Liver (tissue), 8 donors: ENCODE measurements at regions not wholly inside any gene's neighbourhood (a gene's known extent, or its start where the extent isn't known, plus 50 kb on each side); places are given as distances from the start of the nearest gene placed in this dataset.

Experiments used
- DNase-seq: peaks from one replicate; pipeline ENCODE4 v3.0.0-alpha.2; 2017; ENCODE audit warnings: low spot score
- H3K27ac ChIP-seq, 2 donors: one replicate each; pipeline ENCODE4 v1.7.0; 2013; ENCODE audit warnings: inconsistent platforms in 2 of 2, low read length in 2 of 2, control low read depth in 1 of 2, low read depth in 1 of 2, mild to moderate bottlenecking in 1 of 2
- H3K27me3 ChIP-seq, 4 donors: one replicate each; pipeline versions ENCODE4 v1.6.1 to v1.7.0; 2013; ENCODE audit warnings: low read length in 3 of 4, inconsistent platforms in 1 of 4, mild to moderate bottlenecking in 1 of 4, moderate library complexity in 1 of 4; ENCODE audit not compliant: control insufficient read depth in 4 of 4, insufficient read depth in 4 of 4
- H3K36me3 ChIP-seq, 4 donors: one replicate each; pipeline versions ENCODE4 v1.6.1 to v1.7.0; 2013; ENCODE audit warnings: low read length in 3 of 4, mild to moderate bottlenecking in 3 of 4, low read depth in 1 of 4, moderate library complexity in 1 of 4; ENCODE audit not compliant: control insufficient read depth in 4 of 4, insufficient read depth in 3 of 4
- H3K4me1 ChIP-seq, 4 donors: one replicate each; pipeline versions ENCODE4 v1.6.1 to v1.7.0; 2013; ENCODE audit warnings: low read length in 3 of 4, mild to moderate bottlenecking in 3 of 4, moderate library complexity in 1 of 4; ENCODE audit not compliant: control insufficient read depth in 4 of 4, insufficient read depth in 4 of 4
- H3K4me3 ChIP-seq, 3 donors: one replicate each; pipeline versions ENCODE4 v1.6.1 to v1.7.0; 2013; ENCODE audit warnings: low read length in 3 of 3, control low read depth in 1 of 3, low read depth in 1 of 3, mild to moderate bottlenecking in 1 of 3
- H3K9ac ChIP-seq, 2 donors: one replicate each; pipeline ENCODE4 v1.7.0; 2013; ENCODE audit warnings: low read length in 2 of 2, mild to moderate bottlenecking in 2 of 2, moderate library complexity in 2 of 2, control low read depth in 1 of 2, low read depth in 1 of 2
- H3K9me3 ChIP-seq, 4 donors: one replicate each; pipeline versions ENCODE4 v1.6.1 to v1.7.0; 2013; ENCODE audit warnings: low read length in 3 of 4; ENCODE audit not compliant: control insufficient read depth in 4 of 4
- ATF3 ChIP-seq: IDR thresholded peaks from 2 replicates; pipeline ENCODE4 v1.6.1; 2016; ENCODE audit warnings: antibody characterized with exemption
- CTCF ChIP-seq: fragments of 150-350 bp; IDR thresholded peaks from 2 replicates; pipeline ENCODE4 v1.5.1; 2017; ENCODE audit warnings: improper control_type of control experiment, low read depth, low read length; ENCODE audit not compliant: missing input control
- FOXA1 ChIP-seq: IDR thresholded peaks from 2 replicates; pipeline ENCODE4 v1.6.1; 2016; ENCODE audit warnings: antibody characterized with exemption
- FOXA2 ChIP-seq: IDR thresholded peaks from 2 replicates; pipeline ENCODE4 v1.6.1; 2016; ENCODE audit warnings: antibody characterized with exemption
- GABPA ChIP-seq, 2 donors: IDR thresholded peaks in 1 of 2; conservative IDR thresholded peaks in 1 of 2; 2 replicates each; pipeline ENCODE4 v1.6.1; 2016; ENCODE audit warnings: antibody characterized with exemption in 2 of 2, mild to moderate bottlenecking in 1 of 2, moderate library complexity in 1 of 2
- HNF4A ChIP-seq, 2 donors: conservative IDR thresholded peaks; 2 replicates each; pipeline ENCODE4 v1.6.1; 2016; ENCODE audit warnings: antibody characterized with exemption in 2 of 2, mild to moderate bottlenecking in 2 of 2
- NR2F2 ChIP-seq: IDR thresholded peaks from 2 replicates; pipeline ENCODE4 v1.6.1; 2016; ENCODE audit warnings: antibody characterized with exemption
- RAD21 ChIP-seq, 2 donors: IDR thresholded peaks; 2 replicates each; pipeline ENCODE4 v1.6.1; 2016; ENCODE audit warnings: antibody characterized with exemption in 2 of 2, mild to moderate bottlenecking in 2 of 2
- RXRA ChIP-seq, 2 donors: IDR thresholded peaks; 2 replicates each; pipeline ENCODE4 v1.6.1; 2017 to 2018; ENCODE audit warnings: antibody characterized with exemption in 2 of 2, mild to moderate bottlenecking in 1 of 2
- SP1 ChIP-seq: IDR thresholded peaks from 2 replicates; pipeline ENCODE4 v1.6.1; 2018; ENCODE audit warnings: antibody characterized with exemption, mild to moderate bottlenecking
- TAF1 ChIP-seq: conservative IDR thresholded peaks from 2 replicates; pipeline ENCODE4 v1.6.1; 2016; ENCODE audit warnings: antibody characterized with exemption, mild to moderate bottlenecking
- ZBTB33 ChIP-seq: IDR thresholded peaks from 2 replicates; pipeline ENCODE4 v1.6.1; 2016; ENCODE audit warnings: antibody characterized with exemption
- WGBS: extraction: QIAGEN DNeasy Blood & Tissue Kit; methylation state at CpG from one replicate; pipeline ENCODE4 v1.1.7; 2013; 5-methylcytosine and 5-hydroxymethylcytosine counted together
- donor health status: healthy.
- donor health status: healthy.
- donor health status: healthy.
- donor health status: healthy.
- donor health status: healthy.

GRCh38 chr6:115016593-115016992, 673.8 kb upstream of the HS3ST5 start:
- Histone ChIP-seq H3K9me3 (no peaks in the 10 kb centered on the region), H3K4me1 (no peaks in the 10 kb centered on the region), H3K27me3 (no peaks in the 10 kb centered on the region), H3K9ac (no peak overlapping the region), H3K36me3 (no peaks in the 10 kb centered on the region), H3K4me3 (no peak overlapping the region), H3K27ac (no peak overlapping the region)
- DNase-seq: no peak
- TF ChIP-seq NR2F2: no peak
- no peak for TF ChIP-seq SP1
- TF ChIP-seq GABPA (IDR thresholded peaks at IDR 0.05 in 1 of 2, conservative IDR thresholded peaks at IDR 0.05 in 1 of 2): no peak
- no peak for TF ChIP-seq FOXA2
- TF ChIP-seq TAF1: no peak
- TF ChIP-seq RXRA (IDR thresholded peaks at IDR 0.05): no peak
- no peak for TF ChIP-seq CTCF
- WGBS: 65% methylated on average over 2 of the region's 2 CpGs

GRCh38 chr6:115004982-115005381, 662.2 kb upstream of the HS3ST5 start:
- 52% methylated on average over 4 of the region's 4 CpGs for WGBS
- Histone ChIP-seq H3K9me3 (no peaks in the 10 kb centered on the region), H3K27ac (no peak overlapping the region), H3K4me3 (no peak overlapping the region), H3K27me3 (no peaks in the 10 kb centered on the region), H3K4me1 (no peaks in the 10 kb centered on the region), H3K36me3 (no peaks in the 10 kb centered on the region), H3K9ac (no peak overlapping the region)
- DNase-seq: no peak
- TF ChIP-seq HNF4A (conservative IDR thresholded peaks at IDR 0.05) (no peak), FOXA2 (no peak), GABPA (IDR thresholded peaks at IDR 0.05 in 1 of 2, conservative IDR thresholded peaks at IDR 0.05 in 1 of 2) (no peak), FOXA1 (no peak), RXRA (IDR thresholded peaks at IDR 0.05) (no peak), RAD21 (IDR thresholded peaks at IDR 0.05) (no peak)

GRCh38 chr6:115004204-115004603, 661.4 kb upstream of the HS3ST5 start:
- DNase-seq: no peak
- H3K4me3 ChIP-seq: no peak overlapping the region
- no peaks in the 10 kb centered on the region for H3K4me1 ChIP-seq
- no peak overlapping the region for H3K9ac ChIP-seq
- H3K27me3 ChIP-seq: no peaks in the 10 kb centered on the region
- 62% methylated on average over 1 of the region's 1 CpG for WGBS
- TF ChIP-seq TAF1 (no peak), FOXA2 (no peak), FOXA1 (no peak), RXRA (IDR thresholded peaks at IDR 0.05) (no peak), ATF3 (no peak)
- H3K9me3 ChIP-seq: no peaks in the 10 kb centered on the region
- no peak overlapping the region for H3K27ac ChIP-seq
- H3K36me3 ChIP-seq: no peaks in the 10 kb centered on the region

- no peaks in the 10 kb centered on the region for H3K9me3 ChIP-seq
- no peaks in the 10 kb centered on the region for H3K27me3 ChIP-seq
- no peak overlapping the region for H3K27ac ChIP-seq
- no peaks in the 10 kb centered on the region for H3K36me3 ChIP-seq
- no peak overlapping the region for H3K4me3 ChIP-seq
- 87% methylated on average over 8 of the region's 8 CpGs for WGBS
- DNase-seq: no peak
- H3K4me1 ChIP-seq: no peaks in the 10 kb centered on the region
- no peak overlapping the region for H3K9ac ChIP-seq
- TF ChIP-seq ZBTB33 (no peak), ATF3 (no peak)
Observed at GRCh38 chr6:115001731-115002350, 659.0 kb upstream of the HS3ST5 start.
